HG02798 (cell line): ENCODE measurements at regions not wholly inside any gene's neighbourhood (a gene's known extent, or its start where the extent isn't known, plus 50 kb on each side); places are given as distances from the start of the nearest gene placed in this dataset.
"Not testable (repeated sequence)": the region's sequence is repeated elsewhere in the genome, so short reads cannot be mapped to it uniquely, and the experiment has no call there.

Experiments
- ATAC-seq: cut with Tn5 transposase; IDR thresholded peaks from one replicate; pipeline ENCODE4 v1.9.1; 2021; ENCODE audit warnings: mild to moderate bottlenecking; ENCODE audit not compliant: unreplicated experiment, poor library complexity

DNA sequence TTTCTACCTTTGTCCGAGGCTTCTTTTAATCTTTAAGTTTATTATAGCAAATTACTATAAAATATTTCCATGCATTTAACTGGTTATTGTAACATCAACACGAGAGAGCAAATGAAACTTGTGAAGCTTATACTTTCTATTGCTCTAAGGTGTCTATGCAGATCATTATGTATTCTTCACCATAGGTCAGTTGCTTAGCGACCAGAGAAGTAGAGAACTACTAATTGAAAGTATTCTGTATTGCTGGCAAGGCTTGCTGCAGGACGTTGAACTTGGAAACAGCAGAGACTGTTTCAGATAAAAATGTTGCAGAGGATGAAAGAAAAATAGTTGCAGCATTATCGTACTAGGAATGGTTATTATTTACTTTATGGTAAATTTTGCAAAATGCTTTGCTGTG is 933.6 kb upstream of the FOXG1 start:
- ATAC-seq = not testable (repeated sequence)

- no peak for ATAC-seq
These were observed 930.2 kb upstream of the FOXG1 start for GRCh38 chr14:27836386-27836785.

- ATAC-seq = no peak
These were observed 921.2 kb upstream of the FOXG1 start for GRCh38 chr14:27845241-27845850.

DNA sequence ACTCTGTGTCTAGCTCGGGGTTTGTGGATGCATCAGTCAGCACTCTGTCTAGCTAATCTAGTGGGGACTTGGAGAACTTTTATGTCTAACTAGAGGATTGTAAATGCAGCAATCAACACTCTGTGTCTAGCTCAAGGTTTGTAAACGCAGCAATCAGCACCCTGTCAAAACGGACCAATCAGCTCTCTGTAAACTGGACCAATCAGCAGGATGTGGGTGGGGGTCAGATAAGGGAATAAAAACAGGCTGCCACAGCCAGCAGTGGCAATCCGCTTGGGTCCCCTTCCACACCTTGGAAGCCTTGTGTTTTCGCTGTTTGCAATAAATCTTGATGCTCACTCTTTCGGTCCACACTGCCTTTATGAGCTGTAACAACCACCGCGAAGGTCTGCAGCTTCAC is 920.7 kb upstream of the FOXG1 start:
- ATAC-seq = no peak

GRCh38 chr14:27847480-27847879 is 919.1 kb upstream of the FOXG1 start:
- not testable (repeated sequence) for ATAC-seq

GRCh38 chr14:27849193-27849592 is 917.4 kb upstream of the FOXG1 start:
- ATAC-seq = not testable (repeated sequence)

DNA sequence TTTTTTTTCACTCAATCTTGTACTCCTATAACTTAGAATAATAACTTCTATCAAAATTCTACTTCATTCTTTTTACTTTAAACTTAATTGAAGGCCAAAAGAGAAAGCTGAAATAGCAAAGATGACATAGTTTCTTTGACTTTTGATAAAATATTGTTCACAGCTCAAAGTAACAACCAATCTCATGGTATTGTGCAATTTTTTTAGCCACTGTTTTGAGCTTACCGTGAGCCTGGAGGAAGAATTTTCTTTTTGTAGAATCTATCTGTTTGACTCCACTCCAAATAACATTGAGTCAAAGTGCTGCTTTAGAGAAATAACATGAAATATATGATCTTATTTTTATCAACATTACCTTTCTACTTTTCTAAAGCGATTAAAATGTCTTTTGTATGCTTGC is 903.9 kb upstream of the FOXG1 start:
- ATAC-seq = no peak

GRCh38 chr14:27863166-27863565 is 903.4 kb upstream of the FOXG1 start:
- no peak for ATAC-seq

GRCh38 chr14:27881063-27881462 is 885.5 kb upstream of the FOXG1 start:
- no peak for ATAC-seq

DNA sequence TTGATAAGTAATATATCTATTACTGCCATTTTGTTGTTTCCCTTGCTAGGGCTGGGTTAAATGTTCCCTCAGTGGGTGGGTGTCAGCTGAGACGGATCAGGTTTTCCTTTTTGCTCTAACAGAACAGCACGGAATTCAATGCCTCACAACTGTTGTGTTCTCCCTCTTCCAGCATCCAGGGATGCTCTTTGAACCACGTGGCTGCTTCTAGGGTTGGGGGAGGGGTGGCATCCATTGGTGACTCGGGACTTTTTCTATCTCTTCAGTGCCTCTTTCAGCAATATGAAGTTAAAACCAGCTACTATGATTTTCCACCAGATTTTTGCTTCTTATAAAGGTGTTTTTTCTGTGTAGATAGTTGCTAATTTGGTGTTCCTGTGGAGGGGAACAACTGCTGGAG is 884.9 kb upstream of the FOXG1 start:
- ATAC-seq = no peak

- no peak for ATAC-seq
These were observed 880.3 kb upstream of the FOXG1 start for GRCh38 chr14:27886256-27886655.

DNA sequence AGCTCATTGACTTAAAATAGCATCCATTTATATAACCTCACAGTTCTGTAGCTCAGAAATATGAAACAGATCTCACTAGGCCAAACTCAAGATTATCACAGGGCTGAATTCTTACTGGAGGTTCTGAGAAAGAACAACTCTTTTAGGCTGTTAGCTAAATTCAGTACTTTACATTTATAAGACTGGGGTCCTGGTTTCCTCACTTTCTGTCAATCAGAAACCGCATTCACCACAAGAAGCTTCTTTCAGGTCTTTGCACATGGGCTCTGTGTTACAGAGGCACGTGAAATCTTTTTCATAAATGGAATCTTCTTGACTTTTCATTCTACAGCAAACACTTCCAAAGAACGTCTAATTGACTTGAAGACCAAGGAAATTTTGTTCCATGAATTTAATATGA is 876.3 kb upstream of the FOXG1 start:
- no peak for ATAC-seq

GRCh38 chr14:27908484-27908883 is 858.1 kb upstream of the FOXG1 start:
- not testable (repeated sequence) for ATAC-seq

- ATAC-seq = no peak
These were observed 850.3 kb upstream of the FOXG1 start for GRCh38 chr14:27916326-27916725.

DNA sequence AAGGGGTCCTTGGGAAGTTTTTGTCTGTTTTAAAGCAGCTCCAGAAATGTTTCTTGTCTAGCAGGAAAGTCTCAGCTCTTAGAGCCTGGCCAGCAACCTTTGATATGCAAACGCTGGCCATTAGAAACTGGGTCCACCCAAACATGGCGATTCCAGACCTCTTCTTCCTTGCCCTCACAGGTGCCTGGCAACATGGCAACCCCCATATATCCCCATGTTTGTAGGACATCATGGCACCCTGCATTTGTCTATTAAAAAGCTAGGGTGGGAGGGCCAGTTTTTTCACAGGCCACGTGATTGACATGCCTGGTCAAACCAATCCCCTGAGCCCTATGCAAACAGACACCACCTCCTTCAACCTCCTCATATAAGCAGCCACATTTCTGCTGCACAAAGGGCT is 848.7 kb upstream of the FOXG1 start:
- no peak for ATAC-seq

GRCh38 chr14:27927519-27927918 is 839.1 kb upstream of the FOXG1 start:
- no peak for ATAC-seq

- ATAC-seq = no peak
These were observed 836.7 kb upstream of the FOXG1 start for GRCh38 chr14:27929797-27930347.

DNA sequence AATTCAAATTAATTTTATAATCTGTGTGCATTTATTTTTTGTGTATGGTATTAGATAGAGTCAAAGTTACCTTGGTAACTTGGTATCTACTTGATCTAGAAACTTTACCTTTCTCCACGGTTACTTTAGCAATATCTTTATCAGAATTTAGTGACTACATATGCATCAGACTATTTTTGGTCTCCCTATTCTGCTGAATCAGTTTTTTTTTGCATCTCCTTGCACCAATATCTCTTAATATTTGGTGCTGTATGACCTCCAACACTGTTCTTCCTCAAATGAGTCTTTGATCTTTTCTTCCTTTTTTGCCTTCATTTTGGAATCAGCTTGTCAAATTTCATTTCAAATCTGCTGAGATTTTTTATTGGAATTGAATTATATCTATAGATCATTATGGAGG is 828.2 kb upstream of the FOXG1 start:
- ATAC-seq = no peak

- ATAC-seq = no peak
These were observed 821.1 kb upstream of the FOXG1 start for GRCh38 chr14:27945512-27945911.

DNA sequence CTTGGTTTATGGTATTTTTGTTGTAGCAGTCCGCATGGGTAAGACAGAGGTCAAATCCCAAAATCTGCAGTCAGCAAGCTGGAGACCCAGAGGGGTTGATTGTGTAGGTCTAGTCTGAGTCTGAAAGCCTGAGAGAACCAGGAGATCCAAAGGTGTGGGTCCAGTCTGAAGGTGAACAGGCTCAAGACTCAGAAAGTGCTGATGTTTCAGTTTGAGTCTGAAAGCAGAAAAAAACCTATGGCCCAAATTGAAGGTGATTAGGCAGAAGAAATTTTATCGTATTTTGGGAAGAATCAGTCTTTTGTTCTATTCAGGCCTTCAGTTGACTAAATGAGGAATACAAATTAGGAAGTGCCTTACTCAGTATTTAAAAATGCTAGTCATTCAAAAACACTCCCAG is 807.8 kb upstream of the FOXG1 start:
- ATAC-seq = no peak

GRCh38 chr14:27995691-27996090 is 770.9 kb upstream of the FOXG1 start:
- no peak for ATAC-seq

DNA sequence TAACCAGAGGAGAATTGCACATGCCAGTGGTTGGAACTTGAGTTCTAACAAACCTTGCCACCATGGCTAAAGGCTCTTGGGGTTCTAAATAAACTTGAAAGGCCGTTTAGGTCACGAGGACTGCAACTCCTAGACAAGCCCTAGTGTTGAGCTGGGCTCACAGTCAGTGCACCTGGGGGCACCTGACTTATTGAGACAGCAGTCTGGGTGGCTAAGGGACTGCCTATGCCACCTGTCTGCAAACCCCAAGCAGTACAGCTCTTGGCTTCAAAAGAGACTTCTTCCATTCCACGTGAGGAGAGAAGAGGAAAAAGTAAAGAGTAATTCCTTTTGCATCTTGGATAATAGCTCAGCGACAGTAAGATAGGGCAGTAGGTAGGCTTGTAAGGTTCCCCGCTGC is 765.6 kb upstream of the FOXG1 start:
- ATAC-seq = no peak
